ENCODE measurements at regions not wholly inside any gene's neighbourhood (a gene's known extent, or its start where the extent isn't known, plus 50 kb on each side); places are given as distances from the start of the nearest gene placed in this dataset.

GRCh38 chrX:22882543-22882942, 117.2 kb upstream of the DDX53 start:
- Mint-ChIP-seq H3K36me3 (no peaks in the 10 kb centered on the region), H3K4me3 (no peak overlapping the region), H3K27me3 (ENCODE audit: low read depth) (no peaks in the 10 kb centered on the region), H3K9me3 (no peaks in the 10 kb centered on the region), H3K27ac (no peak overlapping the region), H3K4me1 (peaks cover 8% of the 10 kb centered on the region)
- TF ChIP-seq CBFB (CRISPR knock-in tag; IDR thresholded peaks at IDR 0.05; ENCODE audit: low read depth) (no peak), ZNF512 (CRISPR knock-in tag; IDR thresholded peaks at IDR 0.05; ENCODE audit: borderline replicate concordance) (no peak), CREM (CRISPR knock-in tag; IDR thresholded peaks at IDR 0.05) (no peak)
- ChIA-PET CTCF (no interaction called here), POLR2A (no interaction called here)
- no peak; the same call in 1 of the 2 replicates for ATAC-seq
- DNase-seq (ENCODE audit: low spot score): no peak

- H3K27ac Mint-ChIP-seq: no peak overlapping the region
- ChIA-PET CTCF (no interaction called here), POLR2A (no interaction called here)
- ATAC-seq (no peak), DNase-seq (ENCODE audit: low spot score) (no peak)
- no peaks in the 10 kb centered on the region for H3K9me3 Mint-ChIP-seq
- H3K4me1 Mint-ChIP-seq: 0 out of 2 replicates have a peak, but pooled peaks cover 3% of the 10 kb centered on the region
- H3K36me3 Mint-ChIP-seq: no peaks in the 10 kb centered on the region
- H3K4me3 Mint-ChIP-seq: no peak overlapping the region
- TF ChIP-seq ATF1 (CRISPR knock-in tag; IDR thresholded peaks at IDR 0.05) (no peak), HMGXB4 (CRISPR knock-in tag; IDR thresholded peaks at IDR 0.05) (no peak), TCF7 (CRISPR knock-in tag; IDR thresholded peaks at IDR 0.05; ENCODE audit: low read depth) (no peak), NR1H2 (CRISPR knock-in tag; IDR thresholded peaks at IDR 0.05) (no peak), CDX4 (CRISPR knock-in tag; IDR thresholded peaks at IDR 0.05; ENCODE audit: borderline replicate concordance) (no peak), ZSCAN18 (CRISPR knock-in tag; IDR thresholded peaks at IDR 0.05) (no peak), GABPB1 (CRISPR knock-in tag; IDR thresholded peaks at IDR 0.05) (no peak), ZNF512 (CRISPR knock-in tag; IDR thresholded peaks at IDR 0.05; ENCODE audit: borderline replicate concordance) (no peak), NFE2L1 (CRISPR knock-in tag; IDR thresholded peaks at IDR 0.05) (no peak), TEAD1 (CRISPR knock-in tag; IDR thresholded peaks at IDR 0.05) (no peak), AFF4 (CRISPR knock-in tag; IDR thresholded peaks at IDR 0.05; ENCODE audit: borderline replicate concordance) (no peak), ZNF138 (CRISPR knock-in tag; conservative IDR thresholded peaks at IDR 0.05) (no peak), IRF2 (CRISPR knock-in tag; IDR thresholded peaks at IDR 0.05; ENCODE audit: borderline replicate concordance, low read depth) (no peak)
- H3K27me3 Mint-ChIP-seq (ENCODE audit: low read depth): no peaks in the 10 kb centered on the region
Measured at GRCh38 chrX:22889819-22890218, 109.9 kb upstream of the DDX53 start.

Measured in WTC11 (cell line).